Anterior cingulate cortex (tissue), 58 donors: ENCODE measurements at regions not wholly inside any gene's neighbourhood (a gene's known extent, or its start where the extent isn't known, plus 50 kb on each side); places are given as distances from the start of the nearest gene placed in this dataset.

Source experiments
- DNase-seq, 58 donors: peaks; one replicate each; lab custom pipeline; 2025; lab: John Stamatoyannopoulos, UW

- DNase-seq, result no peak
These were observed 93.6 kb upstream of the CPNE8 start for GRCh38 chr12:38998887-38999482.

- no peak for DNase-seq
These were observed 89.9 kb upstream of the CPNE8 start for GRCh38 chr12:38995249-38995648.

- DNase-seq, result no peak
These were observed 80.6 kb upstream of the CPNE8 start for GRCh38 chr12:38985961-38986360.

- DNase-seq, result no peak
These were observed 79.0 kb upstream of the CPNE8 start for GRCh38 chr12:38984388-38984787.

GRCh38 chr12:38983117-38983571 is 77.8 kb upstream of the CPNE8 start:
- no peak for DNase-seq

GRCh38 chr12:38977132-38977531 is 71.7 kb upstream of the CPNE8 start:
- no peak for DNase-seq

- DNase-seq, result no peak
These were observed 64.3 kb upstream of the CPNE8 start for GRCh38 chr12:38969706-38970105.

- DNase-seq, result no peak
These were observed 56.3 kb upstream of the CPNE8 start for GRCh38 chr12:38961683-38962082.

- DNase-seq, result no peak
These were observed 55.6 kb upstream of the CPNE8 start for GRCh38 chr12:38961012-38961411.

- no peak for DNase-seq
These were observed 50.9 kb upstream of the CPNE8 start for GRCh38 chr12:38956337-38956736.
